ENCODE measurements at regions not wholly inside any gene's neighbourhood (a gene's known extent, or its start where the extent isn't known, plus 50 kb on each side); places are given as distances from the start of the nearest gene placed in this dataset.
"Not testable (repeated sequence)": the region's sequence is repeated elsewhere in the genome, so short reads cannot be mapped to it uniquely, and the experiment has no call there.

DNA sequence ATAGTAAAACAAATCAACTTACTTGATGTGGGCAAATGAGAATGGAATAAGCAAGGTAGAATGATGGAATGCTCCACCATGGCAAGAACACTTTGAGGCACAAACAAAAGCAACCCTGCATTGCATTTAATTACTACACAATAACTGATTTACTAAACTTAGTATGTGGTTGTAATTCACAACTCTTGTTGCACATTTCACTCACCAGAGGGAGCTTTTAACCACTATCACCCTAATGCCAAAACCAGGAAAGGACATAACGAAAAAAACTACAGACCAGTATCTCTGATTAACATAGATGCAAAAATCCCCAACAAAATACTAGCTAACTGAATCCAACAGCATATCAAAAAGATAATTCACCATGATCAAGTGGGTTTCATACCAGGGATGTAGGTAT, 659.8 kb downstream of the CPS1 start:
- no peak for DNase-seq (ENCODE audit: low read depth in 2 of 2, low spot score in 1 of 2)

DNA sequence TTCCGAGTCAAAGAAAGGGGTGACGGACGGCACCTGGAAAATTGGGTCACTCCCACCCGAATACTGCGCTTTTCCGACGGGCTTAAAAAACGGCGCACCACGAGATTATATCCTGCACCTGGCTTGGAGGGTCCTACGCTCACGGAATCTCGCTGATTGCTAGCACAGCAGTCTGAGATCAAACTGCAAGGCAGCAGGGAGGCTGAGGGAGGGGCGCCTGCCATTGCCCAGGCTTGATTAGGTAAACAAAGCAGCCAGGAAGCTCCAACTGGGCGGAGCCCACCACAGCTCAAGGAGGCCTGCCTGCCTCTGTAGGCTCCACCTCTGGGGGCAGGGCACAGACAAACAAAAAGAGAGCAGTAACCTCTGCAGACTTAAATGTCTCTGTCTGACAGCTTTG, 663.1 kb downstream of the CPS1 start:
- DNase-seq (ENCODE audit: low read depth in 2 of 2, low spot score in 1 of 2) = not testable (repeated sequence)

DNA sequence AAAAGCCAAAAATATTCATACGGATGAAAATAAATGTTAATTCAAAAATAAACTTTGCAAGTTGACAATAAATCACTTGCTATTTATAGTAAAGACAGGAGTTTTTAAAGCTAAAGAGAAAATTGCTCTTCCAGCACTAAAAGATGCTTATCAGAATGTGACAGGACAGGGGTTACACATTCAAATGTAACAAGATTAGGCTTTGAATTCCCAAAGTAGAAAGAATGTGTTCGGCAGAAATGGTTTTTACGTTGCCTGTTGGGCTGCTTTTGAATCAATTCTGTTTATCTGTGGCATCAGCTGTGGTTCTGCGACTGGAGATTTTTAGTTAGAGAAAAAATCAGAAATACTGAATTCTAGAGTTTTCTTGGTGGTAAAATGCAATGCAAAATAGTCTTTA, 669.4 kb downstream of the CPS1 start:
- DNase-seq (ENCODE audit: low read depth in 2 of 2, low spot score in 1 of 2) = no peak

DNA sequence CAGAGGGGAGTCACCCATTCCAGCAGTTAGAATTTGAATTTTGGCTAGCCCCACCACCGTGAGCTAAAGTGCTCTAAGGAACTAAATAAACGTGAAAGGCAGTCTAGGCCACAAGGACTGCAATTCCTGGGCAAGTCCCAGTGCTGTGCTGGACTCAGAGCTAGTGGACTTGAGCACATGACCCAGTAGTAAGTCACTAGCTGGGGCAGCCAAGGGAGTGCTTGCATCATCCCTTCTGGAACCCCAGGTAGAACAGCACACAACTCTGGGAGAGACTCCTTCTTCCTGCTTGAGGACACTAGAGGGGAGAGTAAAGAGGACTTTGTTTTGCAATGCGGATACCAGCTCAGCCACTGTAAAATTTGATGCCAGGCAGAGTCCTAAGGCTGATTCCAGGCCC, 672.2 kb downstream of the CPS1 start:
- no peak for DNase-seq (ENCODE audit: low read depth in 2 of 2, low spot score in 1 of 2)

DNA sequence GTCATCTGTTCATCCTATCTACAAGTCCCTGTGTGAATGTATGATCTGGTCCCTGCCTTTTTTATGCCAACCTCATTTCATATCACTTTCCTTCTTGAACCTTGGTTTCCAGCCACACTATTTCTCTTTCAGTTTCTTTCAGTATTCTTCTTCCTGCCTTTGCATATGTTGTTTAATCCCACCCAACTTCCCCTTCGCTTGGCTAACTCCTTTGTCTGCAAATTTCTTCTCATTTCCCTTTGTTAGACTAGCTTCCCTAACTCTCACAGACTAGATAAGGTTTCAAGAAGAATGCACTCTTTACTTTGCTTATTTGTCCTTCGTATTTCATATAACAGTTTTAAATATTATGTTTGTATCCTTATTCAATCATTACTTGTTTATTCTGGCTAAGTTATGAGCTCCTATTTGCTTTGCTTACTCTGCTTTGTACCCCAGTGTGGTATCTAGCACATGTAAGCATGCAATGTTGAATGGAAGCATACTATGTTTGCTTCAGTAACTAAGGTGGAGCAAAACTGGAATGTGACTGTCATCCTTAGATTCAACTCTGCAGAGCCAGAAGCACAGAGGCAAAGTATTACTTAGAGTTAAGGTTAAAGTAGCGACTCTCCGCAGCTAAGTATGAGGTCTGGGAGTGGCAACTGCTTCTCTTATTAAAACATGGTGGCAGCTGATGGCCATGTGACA, 681.3 kb downstream of the CPS1 start:
- no peak for DNase-seq (ENCODE audit: low read depth in 2 of 2, low spot score in 1 of 2)

DNA sequence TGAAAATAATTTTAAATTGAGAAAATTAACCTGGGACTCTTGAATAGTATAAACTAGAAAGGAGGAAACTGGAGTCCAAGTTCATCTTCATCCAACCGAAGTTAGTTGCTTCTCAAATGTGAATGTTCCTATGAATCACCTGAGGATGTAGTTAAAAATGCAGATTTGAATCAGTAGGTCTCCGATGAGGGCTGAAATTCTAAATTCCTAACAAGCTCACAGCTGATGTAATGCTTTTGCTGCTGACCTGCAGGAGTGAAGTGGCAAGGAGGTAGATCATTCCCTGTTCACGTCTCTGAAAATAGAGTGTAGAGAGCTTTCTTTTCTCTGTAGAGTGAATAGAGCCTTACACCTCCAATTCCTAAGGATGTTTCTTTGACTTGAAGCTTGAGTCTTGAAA, 685.5 kb downstream of the CPS1 start:
- DNase-seq (ENCODE audit: low read depth in 2 of 2, low spot score in 1 of 2) = no peak

DNA sequence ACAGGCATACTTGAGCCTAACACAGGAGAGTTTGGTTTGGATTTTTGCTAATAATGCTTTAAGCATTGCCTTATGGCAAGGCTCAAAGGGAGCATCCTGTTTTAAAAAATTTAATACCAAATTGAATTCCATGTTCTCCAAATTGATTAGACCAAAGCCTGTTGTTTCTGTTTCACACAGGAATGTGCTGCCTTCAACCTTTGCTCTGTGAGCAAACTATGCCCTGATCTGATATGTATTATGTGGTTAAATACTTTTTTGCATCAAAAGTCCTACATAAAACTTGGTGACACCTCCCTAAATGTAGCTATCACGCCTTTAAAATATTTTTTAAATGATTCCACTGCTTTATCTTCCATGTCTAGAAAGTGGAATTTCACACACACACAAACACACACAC, 691.4 kb downstream of the CPS1 start:
- no peak for DNase-seq (ENCODE audit: low read depth in 2 of 2, low spot score in 1 of 2)

DNA sequence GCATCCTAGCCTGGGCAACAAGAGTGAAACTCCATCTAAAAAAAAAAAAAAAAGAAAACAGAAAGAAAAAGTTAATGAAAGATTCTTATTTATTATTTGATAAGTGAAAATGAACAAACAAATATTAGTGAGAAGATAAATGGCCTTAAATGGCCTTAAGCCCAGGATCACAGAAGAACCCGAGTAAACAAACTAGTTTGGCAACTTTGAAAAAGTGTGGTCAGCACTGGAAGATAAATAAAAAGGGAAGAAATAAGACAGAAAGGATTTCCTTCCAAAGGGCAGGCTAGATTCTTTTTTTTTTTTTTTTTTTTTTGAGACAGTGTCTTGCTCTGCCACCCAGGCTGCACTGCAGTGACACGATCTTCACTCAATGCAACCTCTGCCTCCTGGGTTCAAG, 692.4 kb downstream of the CPS1 start:
- DNase-seq (ENCODE audit: low read depth in 2 of 2, low spot score in 1 of 2) = no peak

DNA sequence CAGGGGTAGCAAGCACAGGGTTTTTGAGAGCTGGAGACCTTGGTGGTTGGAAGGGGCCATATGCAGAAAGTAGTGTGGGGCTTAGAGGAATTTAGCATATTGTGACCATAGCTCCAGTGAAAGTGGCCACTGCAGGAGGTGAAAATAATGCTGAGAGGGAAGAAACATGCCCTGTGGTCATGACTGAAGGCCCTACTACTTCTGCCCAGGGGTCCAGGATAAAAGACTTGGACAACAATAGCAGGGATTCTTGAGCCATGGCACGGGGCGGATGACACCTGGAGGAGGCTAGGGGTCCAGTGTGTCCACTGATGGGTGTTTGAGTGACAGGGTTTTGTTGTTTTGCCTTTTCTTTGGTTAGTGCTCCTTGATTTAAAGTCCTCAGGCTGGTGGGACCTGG, 694.6 kb downstream of the CPS1 start:
- DNase-seq (ENCODE audit: low read depth in 2 of 2, low spot score in 1 of 2) = no peak

DNA sequence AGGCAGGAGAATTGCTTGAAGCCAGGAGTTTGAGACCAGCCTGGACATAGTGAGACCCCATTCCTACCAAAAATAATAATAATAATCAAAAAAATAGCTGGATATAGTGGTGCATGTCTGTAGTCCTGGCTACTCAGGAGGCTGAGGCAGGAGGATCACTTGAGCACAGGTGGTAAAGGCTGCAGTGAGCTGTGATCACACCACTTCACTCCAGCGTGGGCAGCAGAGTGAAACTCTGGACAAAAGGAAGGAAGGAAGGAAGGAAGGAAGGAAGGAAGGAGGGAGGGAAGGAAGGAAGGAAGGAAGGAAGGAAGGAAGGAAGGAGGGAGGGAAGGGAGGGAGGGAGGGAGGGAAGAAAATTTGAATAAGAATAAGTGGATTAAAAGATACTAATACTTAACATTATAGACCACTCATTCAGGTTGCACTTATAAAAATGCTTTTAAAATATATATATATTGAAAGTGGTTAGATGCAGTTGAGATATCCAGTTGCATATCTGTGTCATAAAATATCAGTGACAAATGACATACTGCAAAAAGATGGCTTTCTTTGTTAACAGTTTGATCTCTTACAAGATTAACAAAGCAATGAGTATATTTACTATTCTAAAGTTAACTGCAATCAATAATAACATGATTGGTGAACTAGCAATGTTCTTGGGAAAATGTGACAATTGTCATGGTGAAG, 702.4 kb downstream of the CPS1 start:
- no peak for DNase-seq (ENCODE audit: low read depth in 2 of 2, low spot score in 1 of 2)

DNA sequence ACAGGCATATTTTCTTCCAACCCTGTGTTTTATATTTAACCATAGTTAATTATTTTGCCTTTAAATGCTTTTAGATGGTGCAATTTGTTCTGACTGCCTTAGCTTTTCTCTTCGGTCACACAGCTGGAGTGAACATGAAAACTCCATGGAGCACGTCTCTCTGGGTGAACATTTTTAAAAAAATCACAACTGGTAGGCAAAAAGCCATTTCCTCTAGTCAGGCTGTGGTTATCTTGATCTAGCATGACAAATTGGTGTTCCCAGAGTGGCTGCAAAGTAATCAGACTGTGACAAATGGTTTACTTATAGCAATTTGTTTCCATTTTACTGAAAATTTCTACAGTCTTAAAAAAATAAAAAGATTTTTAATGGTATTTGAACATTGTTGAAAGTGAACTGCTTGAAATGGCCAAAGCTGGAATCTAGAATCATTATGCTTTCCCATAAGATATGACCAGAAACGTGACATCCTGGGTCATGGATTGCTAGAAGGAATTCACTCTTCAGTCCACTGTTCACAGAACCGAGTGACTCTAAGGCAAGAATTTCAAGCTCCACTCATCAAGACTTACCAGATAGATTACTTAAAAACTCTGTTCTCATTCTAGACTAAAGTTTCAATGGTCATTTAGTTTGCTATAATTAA, 703.6 kb downstream of the CPS1 start:
- no peak for DNase-seq (ENCODE audit: low read depth in 2 of 2, low spot score in 1 of 2)

DNA sequence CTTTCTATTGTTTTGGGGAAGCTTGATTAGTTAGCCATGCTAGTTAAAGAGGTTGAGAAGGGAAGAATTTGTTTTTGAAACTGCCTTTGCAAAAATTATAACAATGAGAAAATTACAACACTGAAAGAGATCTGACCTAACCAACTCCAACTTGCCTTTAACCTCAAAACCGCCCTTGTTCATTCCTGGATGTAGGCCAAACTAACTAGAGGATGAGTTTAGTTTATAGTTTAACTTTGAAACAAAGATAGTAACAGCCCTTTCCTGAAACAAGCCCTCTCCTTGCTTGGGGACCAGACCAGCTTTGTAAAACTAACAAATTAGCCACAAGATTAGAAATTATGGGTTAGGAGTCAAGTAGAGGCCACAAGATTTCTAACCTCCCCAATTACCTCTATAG, 713.9 kb downstream of the CPS1 start:
- DNase-seq (ENCODE audit: low read depth in 2 of 2, low spot score in 1 of 2) = no peak

DNA sequence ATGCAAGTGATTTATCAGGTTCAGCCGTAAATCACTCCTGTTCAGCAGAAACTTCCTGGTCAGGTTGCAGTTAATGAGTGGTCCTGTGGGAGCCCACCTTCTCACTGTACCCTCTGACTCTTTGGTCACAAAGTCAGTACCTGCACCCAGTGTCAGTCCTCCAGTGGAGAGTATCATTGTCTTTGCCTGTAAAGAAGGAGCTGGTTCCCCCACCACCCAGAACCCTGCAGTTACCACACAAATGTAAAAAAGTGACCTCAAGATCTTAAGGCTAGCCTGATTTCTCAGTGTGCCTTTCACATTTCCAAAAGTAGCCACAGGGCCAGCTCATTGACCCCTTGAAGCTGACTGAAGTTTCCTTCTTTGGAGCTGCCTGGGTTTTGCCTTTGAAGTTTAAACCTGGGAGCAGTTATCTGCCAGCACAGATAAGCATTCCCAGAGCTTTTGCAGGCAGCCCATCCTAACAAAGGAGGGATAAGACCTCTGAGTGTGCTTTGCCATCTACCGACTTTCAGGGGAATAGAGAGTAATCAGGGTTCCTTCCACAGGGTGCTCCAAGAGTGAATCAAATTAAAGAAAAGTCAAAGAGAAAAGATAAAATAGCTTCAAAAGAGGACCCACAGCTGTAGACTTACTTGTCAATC, 725.2 kb downstream of the CPS1 start:
- no peak for DNase-seq (ENCODE audit: low read depth in 2 of 2, low spot score in 1 of 2)

DNA sequence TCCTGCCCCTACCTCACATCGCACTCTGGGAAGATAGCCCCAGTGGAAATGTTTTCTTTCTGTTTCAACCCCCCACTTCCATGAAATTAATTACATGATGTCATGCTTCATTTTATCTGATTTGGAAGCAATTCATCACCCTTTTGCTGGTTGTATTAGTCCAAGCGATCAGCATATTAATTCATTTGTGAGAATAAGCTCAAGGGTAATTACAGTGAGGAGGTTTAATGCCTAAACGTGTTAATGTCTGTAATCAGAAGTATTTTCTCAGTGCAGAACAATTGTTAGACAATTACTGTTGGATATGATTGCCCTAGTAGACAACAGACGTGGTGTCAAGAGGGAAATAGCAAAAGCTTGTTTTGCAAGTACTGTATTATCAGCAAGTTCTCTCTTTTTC, 746.3 kb downstream of the CPS1 start:
- no peak for DNase-seq (ENCODE audit: low read depth in 2 of 2, low spot score in 1 of 2)

DNA sequence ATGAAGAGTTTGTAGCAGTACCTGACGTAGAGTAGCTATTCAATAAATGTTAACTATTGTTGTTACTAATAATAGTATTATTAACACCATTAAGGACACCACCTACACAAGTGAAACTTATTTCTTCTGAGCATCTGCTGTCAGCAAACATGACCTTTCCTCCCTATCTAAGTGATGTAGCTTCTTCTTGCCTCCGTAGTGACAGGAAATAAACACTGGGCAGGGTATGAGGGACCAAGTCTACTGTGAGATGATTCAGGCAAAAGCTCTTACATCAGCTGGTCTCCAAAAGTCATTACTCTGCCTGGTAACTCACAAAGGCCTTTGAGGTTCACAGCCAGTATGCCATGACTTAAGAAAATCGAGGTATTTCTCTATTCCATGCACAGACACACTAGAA, 750.5 kb downstream of the CPS1 start:
- no peak for DNase-seq (ENCODE audit: low read depth in 2 of 2, low spot score in 1 of 2)

All from stimulated activated CD8-positive, alpha-beta memory T cell treated with anti-CD3 and anti-CD28 coated beads, Interleukin-4, amount 100 ng/mL, for 4 hours (primary cell).